HepG2 (cell line): ENCODE measurements at regions not wholly inside any gene's neighbourhood (a gene's known extent, or its start where the extent isn't known, plus 50 kb on each side); places are given as distances from the start of the nearest gene placed in this dataset.

Experiments
- ATAC-seq: fragments of 200-7000 bp; cut with Tn5 transposase; 3 replicates; pipeline ENCODE4 v1.9.1; 2020; ENCODE audit warnings: mild to moderate bottlenecking, moderate library complexity
- BruUV-seq: library from RNA; stranded (reverse); fragments of 400-500 nt; replicated peaks from 2 replicates; lab custom pipeline; 2021; lab: Mats Ljungman, UMichigan
- CTCF ChIA-PET: fragments of 300-600 bp; formaldehyde crosslinking; extraction: SDS; loops from one replicate; lab custom pipeline; 2021; ENCODE audit warnings: low total read pairs, inconsistent platforms, low intra/inter-chr PET ratio; lab: Yijun Ruan, JAX
- POLR2A ChIA-PET: fragments of 350-600 bp; sonication (Branson Sonifier 250); formaldehyde crosslinking; loops from one replicate; lab custom pipeline; 2020; ENCODE audit warnings: antibody characterized with exemption, inconsistent platforms; lab: Yijun Ruan, JAX
- DNase-seq: peaks from one replicate; pipeline ENCODE4 v3.0.0-alpha.2; 2015; ENCODE audit warnings: low spot score
- FAIRE-seq: peaks from 3 replicates; lab custom pipeline; 2011; peaks lifted over from hg19 to GRCh38; lab: Jason Lieb, UNC
- H2AFZ ChIP-seq: one replicate; pipeline ENCODE4 v1.6.1; 2011; ENCODE audit warnings: low read length, inconsistent platforms
- H3K27ac ChIP-seq: fragments of 300-600 bp; 3 replicates; pipeline ENCODE4 v1.8.0; 2011; ENCODE audit warnings: mixed run types, mild to moderate bottlenecking, mixed read lengths, low read length, inconsistent platforms; ENCODE audit not compliant: insufficient read depth; ENCODE audit errors: extremely low read length
- H3K27me3 ChIP-seq, 2 experiments: fragments of 200-600 bp in 1 of 2; 2 replicates in 1 of 2; 3 replicates in 1 of 2; pipeline versions ENCODE4 v1.6.0 to v1.8.0; 2011; ENCODE audit warnings: low read length in 2 of 2, mild to moderate bottlenecking in 2 of 2, moderate library complexity in 2 of 2, inconsistent platforms in 1 of 2; ENCODE audit not compliant: insufficient read depth in 2 of 2, control insufficient read depth in 1 of 2
- H3K36me3 ChIP-seq, 2 experiments: fragments of 200-600 bp in 1 of 2; replicated peaks in 1 of 2; 2 replicates in 1 of 2; 3 replicates in 1 of 2; pipeline versions ENCODE4 v1.5.1 to v1.8.0; 2011; ENCODE audit warnings: low read length in 2 of 2, inconsistent platforms in 1 of 2; ENCODE audit not compliant: insufficient read depth in 2 of 2, control insufficient read depth in 1 of 2
- H3K4me1 ChIP-seq: 2 replicates; pipeline ENCODE4 v1.5.1; 2012; ENCODE audit warnings: low read length, inconsistent platforms; ENCODE audit not compliant: insufficient read depth
- H3K4me2 ChIP-seq: 2 replicates; pipeline ENCODE4 v1.6.0; 2011; ENCODE audit warnings: low read depth, low read length, inconsistent platforms
- H3K4me3 ChIP-seq, 3 experiments: fragments of 200-600 bp in 1 of 3; sonication (generic), shearing (Covaris generic) in 1 of 3; replicated peaks in 1 of 3; 2 replicates each; pipeline ENCODE4 v1.5.1; 2011 to 2016; ENCODE audit warnings: low read length in 3 of 3, inconsistent platforms in 2 of 3, low read depth in 2 of 3, mild to moderate bottlenecking in 2 of 3, control low read depth in 1 of 3, mixed read lengths in 1 of 3; ENCODE audit not compliant: insufficient read depth in 1 of 3
- H3K79me2 ChIP-seq: one replicate; pipeline ENCODE4 v1.6.1; 2011; ENCODE audit warnings: low read length, inconsistent platforms; ENCODE audit not compliant: insufficient read depth
- H3K9ac ChIP-seq: 2 replicates; pipeline ENCODE4 v1.6.0; 2011; ENCODE audit warnings: mild to moderate bottlenecking, low read depth, low read length, inconsistent platforms; ENCODE audit not compliant: insufficient read depth
- H3K9me3 ChIP-seq: 2 replicates; pipeline ENCODE4 v1.5.1; 2012; ENCODE audit warnings: mild to moderate bottlenecking, low read length
- H4K20me1 ChIP-seq: 2 replicates; pipeline ENCODE4 v1.6.0; 2011; ENCODE audit warnings: inconsistent platforms, mild to moderate bottlenecking, low read length, moderate library complexity; ENCODE audit not compliant: insufficient read depth
- MAFK ChIP-seq, 2 experiments: IDR thresholded peaks in 1 of 2; conservative IDR thresholded peaks in 1 of 2; 2 replicates each; pipeline ENCODE4 v1.6.1; 2011; ENCODE audit warnings: improper control_type of control experiment in 2 of 2, low read length in 2 of 2
- NBN ChIP-seq: fragments of 450-650 bp; conservative IDR thresholded peaks from 2 replicates; pipeline ENCODE4 v1.6.1; 2017
- NFKBIZ ChIP-seq: IDR thresholded peaks from 2 replicates; pipeline ENCODE4 v1.6.1; 2018; ENCODE audit warnings: missing genetic modification reagents, missing compliant biosample characterization
- RCOR2 ChIP-seq: IDR thresholded peaks from 2 replicates; pipeline ENCODE4 v1.6.1; 2016; ENCODE audit warnings: missing biosample characterization, missing genetic modification reagents
- SAP130 ChIP-seq: IDR thresholded peaks from 2 replicates; pipeline ENCODE4 v1.6.1; 2016; ENCODE audit warnings: low read depth
- SKI ChIP-seq: fragments of 450-650 bp; IDR thresholded peaks from one replicate; pipeline ENCODE4 v1.6.1; 2018; ENCODE audit warnings: mild to moderate bottlenecking; ENCODE audit not compliant: partially characterized antibody
- TAF1 ChIP-seq: sonication (generic); formaldehyde crosslinking; IDR thresholded peaks from 2 replicates; pipeline ENCODE4 v1.4.0; 2020; ENCODE audit warnings: missing genetic modification reagents
- ZNF446 ChIP-seq: sonication (generic); formaldehyde crosslinking; IDR thresholded peaks from 2 replicates; pipeline ENCODE4 v1.5.0; 2020; ENCODE audit warnings: mild to moderate bottlenecking, missing genetic modification reagents
- WGBS: methylation state at CpG from one replicate; pipeline ENCODE4 v1.1.6; 2017; ENCODE audit warnings: low lambda C conversion rate; 5-methylcytosine and 5-hydroxymethylcytosine counted together
- in situ Hi-C: cut with HindIII; loops from 2 replicates; pipeline ENCODE4 v1.10.0; 2017; ENCODE audit warnings: low pct_unique_long_range_greater_than_20kb; ENCODE audit not compliant: extremely low pct_ligation_motif_present
- intact Hi-C: fragments of 100-400 bp; cut with micrococcal nuclease; formaldehyde crosslinking; loops from one replicate; pipeline ENCODE4 v1.10.0; 2022; ENCODE audit not compliant: unreplicated experiment
- TF ChIP-seq, protein P1 (sequence below): sonication (generic); formaldehyde crosslinking; IDR thresholded peaks from 2 replicates; pipeline ENCODE4 v1.4.0; 2020; ENCODE audit warnings: missing genetic modification reagents, low read depth, mild to moderate bottlenecking, borderline replicate concordance
- TF ChIP-seq, protein P2 (sequence below): sonication (generic); IDR thresholded peaks from 2 replicates; pipeline ENCODE4 v1.6.1; 2016; ENCODE audit warnings: low read depth, borderline replicate concordance
- TF ChIP-seq, protein P3 (sequence below): sonication (generic); formaldehyde crosslinking; IDR thresholded peaks from 2 replicates; pipeline ENCODE4 v1.5.0; 2020; ENCODE audit warnings: missing genetic modification reagents
- TF ChIP-seq, protein P4 (sequence below): sonication (generic); formaldehyde crosslinking; IDR thresholded peaks from 2 replicates; pipeline ENCODE4 v1.5.0; 2020; ENCODE audit warnings: mild to moderate bottlenecking, missing genetic modification reagents, borderline replicate concordance
- TF ChIP-seq, protein P5 (sequence below): sonication (generic); formaldehyde crosslinking; IDR thresholded peaks from 2 replicates; pipeline ENCODE4 v1.8.1; 2023; ENCODE audit warnings: mild to moderate bottlenecking, inconsistent platforms, moderate library complexity, missing genetic modification reagents, borderline replicate concordance
- TF ChIP-seq, protein P6 (sequence below): sonication (generic); formaldehyde crosslinking; IDR thresholded peaks from 2 replicates; pipeline ENCODE4 v1.9.0; 2021; ENCODE audit warnings: missing genetic modification reagents, mild to moderate bottlenecking, borderline replicate concordance

DNA sequence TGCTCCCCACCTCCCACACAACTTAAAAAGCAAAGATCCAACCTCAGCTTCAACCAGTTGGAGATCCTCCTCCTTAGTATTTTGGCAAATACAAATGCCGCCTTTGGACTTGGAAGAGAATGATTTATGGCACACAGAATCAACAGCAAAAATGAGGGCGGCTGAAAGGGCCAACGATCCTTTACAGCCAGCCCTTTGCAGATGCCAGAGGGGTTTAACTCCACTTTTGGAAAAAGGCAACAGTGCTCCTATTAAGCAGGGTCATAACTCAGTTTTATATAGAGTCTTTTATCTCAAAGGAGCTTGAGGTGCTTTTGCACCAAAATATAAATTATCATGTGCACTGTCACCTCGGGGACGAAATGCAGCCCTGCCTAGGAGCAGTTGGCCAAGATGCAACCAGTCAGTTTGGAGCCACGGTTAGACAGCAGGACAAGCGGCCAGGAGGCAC is 56.7 kb upstream of the JCAD start:
- 13% methylated on average over 3 of the region's 7 CpGs for WGBS
- no peaks in the 10 kb centered on the region for H3K9me3 ChIP-seq
- no peak overlapping the region for H3K9ac ChIP-seq
- H4K20me1 ChIP-seq: no peaks in the 10 kb centered on the region
- ATAC-seq (no peak), FAIRE-seq (no peak), DNase-seq (no peak)
- ChIA-PET POLR2A (no interaction called here), CTCF (no interaction called here)
- no peak overlapping the region for H3K27ac ChIP-seq
- BruUV-seq: no TSS peak
- H3K4me1 ChIP-seq: no peaks in the 10 kb centered on the region
- no peak overlapping the region for H2AFZ ChIP-seq
- no peaks in the 10 kb centered on the region for H3K79me2 ChIP-seq
- H3K4me2 ChIP-seq: no peak overlapping the region
- in situ Hi-C loops (no loop called here), intact Hi-C loops (no loop called here)
- no peak overlapping the region for H3K4me3 ChIP-seq
- TF ChIP-seq MAFK (conservative IDR thresholded peaks at IDR 0.05 in 1 of 2, IDR thresholded peaks at IDR 0.05 in 1 of 2; ENCODE audit: low read length in 2 of 2): no peak
- TF ChIP-seq ZNF446 (CRISPR knock-in tag): no peak
- TF ChIP-seq, protein P1, sequence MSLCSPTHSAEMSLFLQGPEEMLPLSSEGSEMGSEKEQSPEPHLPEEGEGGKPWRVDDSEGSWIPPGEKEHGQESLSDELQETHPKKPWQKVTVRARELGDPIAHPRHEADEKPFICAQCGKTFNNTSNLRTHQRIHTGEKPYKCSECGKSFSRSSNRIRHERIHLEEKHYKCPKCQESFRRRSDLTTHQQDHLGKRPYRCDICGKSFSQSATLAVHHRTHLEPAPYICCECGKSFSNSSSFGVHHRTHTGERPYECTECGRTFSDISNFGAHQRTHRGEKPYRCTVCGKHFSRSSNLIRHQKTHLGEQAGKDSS (CRISPR knock-in tag): no peak
- no peak for TF ChIP-seq NFKBIZ (CRISPR knock-in tag)
- TF ChIP-seq, protein P2, sequence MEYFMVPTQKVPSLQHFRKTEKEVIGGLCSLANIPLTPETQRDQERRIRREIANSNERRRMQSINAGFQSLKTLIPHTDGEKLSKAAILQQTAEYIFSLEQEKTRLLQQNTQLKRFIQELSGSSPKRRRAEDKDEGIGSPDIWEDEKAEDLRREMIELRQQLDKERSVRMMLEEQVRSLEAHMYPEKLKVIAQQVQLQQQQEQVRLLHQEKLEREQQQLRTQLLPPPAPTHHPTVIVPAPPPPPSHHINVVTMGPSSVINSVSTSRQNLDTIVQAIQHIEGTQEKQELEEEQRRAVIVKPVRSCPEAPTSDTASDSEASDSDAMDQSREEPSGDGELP: no peak
- no peak for TF ChIP-seq NBN
- no peak for TF ChIP-seq SKI
- TF ChIP-seq SAP130 (CRISPR knock-in tag): no peak
- no peak for TF ChIP-seq TAF1
- no peaks in the 10 kb centered on the region for H3K36me3 ChIP-seq
- no peaks in the 10 kb centered on the region for H3K27me3 ChIP-seq

DNA sequence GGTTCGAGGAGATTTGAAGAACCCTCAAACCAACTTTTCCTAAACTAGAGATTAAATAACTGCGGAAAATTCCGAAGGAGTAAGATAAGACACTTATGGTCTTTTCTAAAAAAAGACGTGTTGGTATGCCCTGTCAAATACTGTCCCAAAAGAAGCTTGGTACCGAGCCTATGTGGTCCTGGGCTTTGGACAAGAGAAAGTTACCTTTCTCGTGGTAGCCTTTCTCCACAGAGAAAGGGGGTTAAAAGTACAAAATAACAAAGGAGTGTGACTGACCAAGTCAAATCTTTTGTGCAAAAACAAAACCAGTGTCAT is 56.2 kb upstream of the JCAD start:
- in situ Hi-C loops: no loop called here
- Histone ChIP-seq H3K36me3 (no peaks in the 10 kb centered on the region), H3K4me2 (no peak overlapping the region), H3K9me3 (no peaks in the 10 kb centered on the region), H3K9ac (no peak overlapping the region), H3K79me2 (no peaks in the 10 kb centered on the region), H3K4me1 (no peaks in the 10 kb centered on the region), H2AFZ (no peak overlapping the region), H3K27me3 (no peaks in the 10 kb centered on the region)
- 32% methylated on average over 6 of the region's 6 CpGs for WGBS
- ATAC-seq (no peak), DNase-seq (no peak)
- CTCF ChIA-PET: no interaction called here
- intact Hi-C loops: no loop called here
- no peak for TF ChIP-seq RCOR2 (CRISPR knock-in tag)
- TF ChIP-seq, protein P3, sequence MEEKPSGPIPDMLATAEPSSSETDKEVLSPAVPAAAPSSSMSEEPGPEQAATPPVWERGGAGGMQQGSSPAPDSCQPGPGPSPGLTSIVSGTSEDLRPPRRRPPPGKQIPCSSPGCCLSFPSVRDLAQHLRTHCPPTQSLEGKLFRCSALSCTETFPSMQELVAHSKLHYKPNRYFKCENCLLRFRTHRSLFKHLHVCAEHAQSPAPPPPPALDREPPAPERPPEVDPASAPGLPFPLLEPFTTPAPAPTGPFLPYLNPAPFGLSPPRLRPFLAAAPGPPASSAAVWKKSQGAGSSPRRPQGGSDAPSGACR (CRISPR knock-in tag): no peak
- TF ChIP-seq, protein P4, sequence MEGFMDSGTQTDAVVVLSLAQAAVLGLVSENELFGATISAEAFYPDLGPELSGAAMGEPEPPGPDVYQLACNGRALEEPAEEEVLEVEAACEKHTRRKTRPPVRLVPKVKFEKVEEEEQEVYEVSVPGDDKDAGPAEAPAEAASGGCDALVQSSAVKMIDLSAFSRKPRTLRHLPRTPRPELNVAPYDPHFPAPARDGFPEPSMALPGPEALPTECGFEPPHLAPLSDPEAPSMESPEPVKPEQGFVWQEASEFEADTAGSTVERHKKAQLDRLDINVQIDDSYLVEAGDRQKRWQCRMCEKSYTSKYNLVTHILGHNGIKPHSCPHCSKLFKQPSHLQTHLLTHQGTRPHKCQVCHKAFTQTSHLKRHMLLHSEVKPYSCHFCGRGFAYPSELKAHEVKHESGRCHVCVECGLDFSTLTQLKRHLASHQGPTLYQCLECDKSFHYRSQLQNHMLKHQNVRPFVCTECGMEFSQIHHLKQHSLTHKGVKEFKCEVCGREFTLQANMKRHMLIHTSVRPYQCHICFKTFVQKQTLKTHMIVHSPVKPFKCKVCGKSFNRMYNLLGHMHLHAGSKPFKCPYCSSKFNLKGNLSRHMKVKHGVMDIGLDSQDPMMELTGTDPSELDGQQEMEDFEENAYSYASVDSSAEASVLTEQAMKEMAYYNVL: no peak
- TF ChIP-seq, protein P5, sequence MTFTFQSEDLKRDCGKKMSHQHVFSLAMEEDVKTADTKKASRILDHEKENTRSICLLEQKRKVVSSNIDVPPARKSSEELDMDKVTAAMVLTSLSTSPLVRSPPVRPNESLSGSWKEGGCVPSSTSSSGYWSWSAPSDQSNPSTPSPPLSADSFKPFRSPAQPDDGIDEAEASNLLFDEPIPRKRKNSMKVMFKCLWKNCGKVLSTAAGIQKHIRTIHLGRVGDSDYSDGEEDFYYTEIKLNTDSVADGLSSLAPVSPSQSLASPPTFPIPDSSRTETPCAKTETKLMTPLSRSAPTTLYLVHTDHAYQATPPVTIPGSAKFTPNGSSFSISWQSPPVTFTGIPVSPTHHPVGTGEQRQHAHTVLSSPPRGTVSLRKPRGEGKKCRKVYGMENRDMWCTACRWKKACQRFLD: no peak
- TF ChIP-seq, protein P6, sequence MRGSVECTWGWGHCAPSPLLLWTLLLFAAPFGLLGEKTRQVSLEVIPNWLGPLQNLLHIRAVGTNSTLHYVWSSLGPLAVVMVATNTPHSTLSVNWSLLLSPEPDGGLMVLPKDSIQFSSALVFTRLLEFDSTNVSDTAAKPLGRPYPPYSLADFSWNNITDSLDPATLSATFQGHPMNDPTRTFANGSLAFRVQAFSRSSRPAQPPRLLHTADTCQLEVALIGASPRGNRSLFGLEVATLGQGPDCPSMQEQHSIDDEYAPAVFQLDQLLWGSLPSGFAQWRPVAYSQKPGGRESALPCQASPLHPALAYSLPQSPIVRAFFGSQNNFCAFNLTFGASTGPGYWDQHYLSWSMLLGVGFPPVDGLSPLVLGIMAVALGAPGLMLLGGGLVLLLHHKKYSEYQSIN (CRISPR knock-in tag): no peak
- TF ChIP-seq, all 625 proteins: peak for 0
- Histone ChIP-seq H4K20me1 (no peaks in the 10 kb centered on the region), H3K4me3 (no peak overlapping the region), H3K27ac (no peak overlapping the region)
- FAIRE-seq: no peak
- POLR2A ChIA-PET: no interaction called here
- BruUV-seq: no TSS peak
